HepG2 (cell line): ENCODE measurements at regions not wholly inside any gene's neighbourhood (a gene's known extent, or its start where the extent isn't known, plus 50 kb on each side); places are given as distances from the start of the nearest gene placed in this dataset.

Experiments
- CREM ChIP-seq, 2 experiments: sonication (generic) in 1 of 2; formaldehyde crosslinking in 1 of 2; IDR thresholded peaks; 2 replicates each; pipeline versions ENCODE4 v1.4.0 to v1.6.1; 2016 to 2020; ENCODE audit warnings: antibody characterized with exemption in 1 of 2, mild to moderate bottlenecking in 1 of 2, missing genetic modification reagents in 1 of 2
- MIER3 ChIP-seq: IDR thresholded peaks from 2 replicates; pipeline ENCODE4 v1.6.1; 2016; ENCODE audit warnings: missing compliant biosample characterization, borderline replicate concordance
- MTA1 ChIP-seq: sonication (generic); formaldehyde crosslinking; IDR thresholded peaks from 2 replicates; pipeline ENCODE4 v1.4.0; 2020; ENCODE audit warnings: missing genetic modification reagents, mild to moderate bottlenecking, borderline replicate concordance
- NCOA1 ChIP-seq: sonication (generic); formaldehyde crosslinking; IDR thresholded peaks from 2 replicates; pipeline ENCODE4 v1.9.0; 2021; ENCODE audit warnings: missing genetic modification reagents
- PITX1 ChIP-seq: sonication (generic); formaldehyde crosslinking; IDR thresholded peaks from 2 replicates; pipeline ENCODE4 v1.5.1; 2020; ENCODE audit warnings: mild to moderate bottlenecking, missing genetic modification reagents
- RBFOX2 ChIP-seq: fragments of 200-400 bp; formaldehyde crosslinking; IDR thresholded peaks from 2 replicates; pipeline ENCODE4 v1.6.1; 2017; ENCODE audit warnings: low read depth, mild to moderate bottlenecking, low read length
- RFX1 ChIP-seq: fragments of 450-650 bp; IDR thresholded peaks from 2 replicates; pipeline ENCODE4 v1.6.1; 2017
- SNRNP70 ChIP-seq: fragments of 200-400 bp; formaldehyde crosslinking; IDR thresholded peaks from 2 replicates; pipeline ENCODE4 v1.6.1; 2017; ENCODE audit warnings: mild to moderate bottlenecking, low read depth, low read length, moderate library complexity
- SP5 ChIP-seq: IDR thresholded peaks from 2 replicates; pipeline ENCODE4 v1.6.1; 2016; ENCODE audit warnings: low read depth, borderline replicate concordance
- ZBTB7A ChIP-seq: sonication (generic); formaldehyde crosslinking; IDR thresholded peaks from 2 replicates; pipeline ENCODE4 v1.8.0; 2022; ENCODE audit warnings: mild to moderate bottlenecking, missing genetic modification reagents
- ZNF232 ChIP-seq: sonication (generic); formaldehyde crosslinking; IDR thresholded peaks from 2 replicates; pipeline ENCODE4 v1.4.0; 2020; ENCODE audit warnings: missing genetic modification reagents, borderline replicate concordance
- ZNF235 ChIP-seq: sonication (generic); formaldehyde crosslinking; IDR thresholded peaks from 2 replicates; pipeline ENCODE4 v1.8.1; 2023; ENCODE audit warnings: mild to moderate bottlenecking, missing genetic modification reagents, borderline replicate concordance
- ZNF383 ChIP-seq: sonication (generic); formaldehyde crosslinking; IDR thresholded peaks from 2 replicates; pipeline ENCODE4 v1.4.0; 2020; ENCODE audit warnings: missing genetic modification reagents, mild to moderate bottlenecking, borderline replicate concordance
- ZNF768 ChIP-seq: sonication (generic); formaldehyde crosslinking; IDR thresholded peaks from 2 replicates; pipeline ENCODE4 v1.4.0; 2020; ENCODE audit warnings: missing genetic modification reagents
- ZNF816 ChIP-seq: sonication (generic); formaldehyde crosslinking; IDR thresholded peaks from 2 replicates; pipeline ENCODE4 v1.8.0; 2022; ENCODE audit warnings: missing genetic modification reagents, mild to moderate bottlenecking, borderline replicate concordance
- TF ChIP-seq, protein P1 (sequence below): sonication (generic); formaldehyde crosslinking; IDR thresholded peaks from 2 replicates; pipeline ENCODE4 v1.5.0; 2020; ENCODE audit warnings: mild to moderate bottlenecking, low read depth, missing genetic modification reagents, borderline replicate concordance
- TF ChIP-seq, protein P2 (sequence below): sonication (generic); formaldehyde crosslinking; IDR thresholded peaks from 2 replicates; pipeline ENCODE4 v1.4.0; 2020; ENCODE audit warnings: missing genetic modification reagents
- TF ChIP-seq, protein P3 (sequence below): sonication (generic); formaldehyde crosslinking; IDR thresholded peaks from 2 replicates; pipeline ENCODE4 v1.4.0; 2020; ENCODE audit warnings: missing genetic modification reagents
- TF ChIP-seq, protein P4 (sequence below): sonication (generic); formaldehyde crosslinking; IDR thresholded peaks from 2 replicates; pipeline ENCODE4 v1.9.0; 2021; ENCODE audit warnings: missing genetic modification reagents, borderline replicate concordance
- TF ChIP-seq, protein P5 (sequence below): sonication (generic); formaldehyde crosslinking; IDR thresholded peaks from 2 replicates; pipeline ENCODE4 v1.5.1; 2020; ENCODE audit warnings: mild to moderate bottlenecking, missing genetic modification reagents, moderate library complexity

DNA sequence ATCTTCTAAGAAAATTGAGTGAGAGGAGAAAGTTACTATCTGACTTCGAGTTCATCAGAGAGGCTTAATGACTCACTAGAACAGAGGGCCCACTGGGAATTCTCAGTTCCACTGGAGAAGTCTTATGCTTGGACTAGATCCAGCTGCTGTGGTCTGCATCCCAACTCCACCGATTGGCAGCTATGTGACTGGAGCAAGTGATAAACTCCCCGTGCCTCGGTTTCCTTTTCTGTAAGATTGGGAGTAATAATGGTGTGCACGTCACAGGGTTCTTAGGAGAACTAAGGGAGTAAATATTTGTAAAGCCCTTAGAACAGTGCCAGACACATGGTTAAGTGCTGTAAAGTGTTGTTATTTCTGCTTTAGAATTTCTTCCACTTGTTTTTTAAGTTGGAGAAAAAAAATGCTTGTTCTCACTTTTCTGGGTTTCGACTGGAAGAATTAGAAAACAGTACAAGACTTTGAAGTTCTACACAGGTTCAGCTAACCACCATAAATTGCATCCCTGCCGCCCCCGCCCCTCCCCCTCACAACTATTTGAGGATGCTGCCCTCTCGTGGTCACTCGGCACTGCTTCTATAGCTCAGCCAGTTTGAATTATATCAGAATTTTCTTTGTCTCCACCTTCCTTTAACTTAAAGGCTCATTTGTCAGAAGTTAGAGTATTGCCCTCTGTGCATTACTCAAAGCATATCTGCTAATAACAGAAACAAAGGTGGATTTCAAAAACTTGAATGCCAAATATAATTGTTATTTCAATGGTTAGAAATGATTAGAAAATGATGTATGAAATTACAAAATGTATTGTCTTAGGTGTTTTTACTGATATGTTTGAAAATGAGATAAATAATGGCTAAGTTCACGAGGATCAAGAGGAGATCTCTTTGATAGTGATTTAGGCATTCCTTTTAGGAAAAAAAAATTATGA, 95.0 kb upstream of the IFNGR1 start (continued):
- TF ChIP-seq, protein P1, sequence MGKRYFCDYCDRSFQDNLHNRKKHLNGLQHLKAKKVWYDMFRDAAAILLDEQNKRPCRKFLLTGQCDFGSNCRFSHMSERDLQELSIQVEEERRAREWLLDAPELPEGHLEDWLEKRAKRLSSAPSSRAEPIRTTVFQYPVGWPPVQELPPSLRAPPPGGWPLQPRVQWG (CRISPR knock-in tag) = no peak
- TF ChIP-seq CREM (IDR thresholded peaks at IDR 0.05) = 0 out of 2 replicates have a peak, but pooled peaks have one; percentile 10
- no peak for TF ChIP-seq CREM (CRISPR knock-in tag; IDR thresholded peaks at IDR 0.05)
- TF ChIP-seq RBFOX2 = no peak
- TF ChIP-seq SNRNP70 = no peak
- TF ChIP-seq ZNF383 (CRISPR knock-in tag) = no peak
- no peak; the same call in 1 of the 2 replicates for TF ChIP-seq SP5 (CRISPR knock-in tag)
- no peak for TF ChIP-seq ZBTB7A
- TF ChIP-seq, protein P2, sequence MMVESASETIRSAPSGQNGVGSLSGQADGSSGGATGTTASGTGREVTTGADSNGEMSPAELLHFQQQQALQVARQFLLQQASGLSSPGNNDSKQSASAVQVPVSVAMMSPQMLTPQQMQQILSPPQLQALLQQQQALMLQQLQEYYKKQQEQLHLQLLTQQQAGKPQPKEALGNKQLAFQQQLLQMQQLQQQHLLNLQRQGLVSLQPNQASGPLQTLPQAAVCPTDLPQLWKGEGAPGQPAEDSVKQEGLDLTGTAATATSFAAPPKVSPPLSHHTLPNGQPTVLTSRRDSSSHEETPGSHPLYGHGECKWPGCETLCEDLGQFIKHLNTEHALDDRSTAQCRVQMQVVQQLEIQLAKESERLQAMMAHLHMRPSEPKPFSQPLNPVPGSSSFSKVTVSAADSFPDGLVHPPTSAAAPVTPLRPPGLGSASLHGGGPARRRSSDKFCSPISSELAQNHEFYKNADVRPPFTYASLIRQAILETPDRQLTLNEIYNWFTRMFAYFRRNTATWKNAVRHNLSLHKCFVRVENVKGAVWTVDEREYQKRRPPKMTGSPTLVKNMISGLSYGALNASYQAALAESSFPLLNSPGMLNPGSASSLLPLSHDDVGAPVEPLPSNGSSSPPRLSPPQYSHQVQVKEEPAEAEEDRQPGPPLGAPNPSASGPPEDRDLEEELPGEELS (CRISPR knock-in tag) = 0 out of 2 replicates have a peak, but pooled peaks have one; percentile 19
- TF ChIP-seq, protein P3, sequence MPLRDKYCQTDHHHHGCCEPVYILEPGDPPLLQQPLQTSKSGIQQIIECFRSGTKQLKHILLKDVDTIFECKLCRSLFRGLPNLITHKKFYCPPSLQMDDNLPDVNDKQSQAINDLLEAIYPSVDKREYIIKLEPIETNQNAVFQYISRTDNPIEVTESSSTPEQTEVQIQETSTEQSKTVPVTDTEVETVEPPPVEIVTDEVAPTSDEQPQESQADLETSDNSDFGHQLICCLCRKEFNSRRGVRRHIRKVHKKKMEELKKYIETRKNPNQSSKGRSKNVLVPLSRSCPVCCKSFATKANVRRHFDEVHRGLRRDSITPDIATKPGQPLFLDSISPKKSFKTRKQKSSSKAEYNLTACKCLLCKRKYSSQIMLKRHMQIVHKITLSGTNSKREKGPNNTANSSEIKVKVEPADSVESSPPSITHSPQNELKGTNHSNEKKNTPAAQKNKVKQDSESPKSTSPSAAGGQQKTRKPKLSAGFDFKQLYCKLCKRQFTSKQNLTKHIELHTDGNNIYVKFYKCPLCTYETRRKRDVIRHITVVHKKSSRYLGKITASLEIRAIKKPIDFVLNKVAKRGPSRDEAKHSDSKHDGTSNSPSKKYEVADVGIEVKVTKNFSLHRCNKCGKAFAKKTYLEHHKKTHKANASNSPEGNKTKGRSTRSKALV (CRISPR knock-in tag) = 0 out of 2 replicates have a peak, but pooled peaks have one; percentile 18
- TF ChIP-seq, protein P4, sequence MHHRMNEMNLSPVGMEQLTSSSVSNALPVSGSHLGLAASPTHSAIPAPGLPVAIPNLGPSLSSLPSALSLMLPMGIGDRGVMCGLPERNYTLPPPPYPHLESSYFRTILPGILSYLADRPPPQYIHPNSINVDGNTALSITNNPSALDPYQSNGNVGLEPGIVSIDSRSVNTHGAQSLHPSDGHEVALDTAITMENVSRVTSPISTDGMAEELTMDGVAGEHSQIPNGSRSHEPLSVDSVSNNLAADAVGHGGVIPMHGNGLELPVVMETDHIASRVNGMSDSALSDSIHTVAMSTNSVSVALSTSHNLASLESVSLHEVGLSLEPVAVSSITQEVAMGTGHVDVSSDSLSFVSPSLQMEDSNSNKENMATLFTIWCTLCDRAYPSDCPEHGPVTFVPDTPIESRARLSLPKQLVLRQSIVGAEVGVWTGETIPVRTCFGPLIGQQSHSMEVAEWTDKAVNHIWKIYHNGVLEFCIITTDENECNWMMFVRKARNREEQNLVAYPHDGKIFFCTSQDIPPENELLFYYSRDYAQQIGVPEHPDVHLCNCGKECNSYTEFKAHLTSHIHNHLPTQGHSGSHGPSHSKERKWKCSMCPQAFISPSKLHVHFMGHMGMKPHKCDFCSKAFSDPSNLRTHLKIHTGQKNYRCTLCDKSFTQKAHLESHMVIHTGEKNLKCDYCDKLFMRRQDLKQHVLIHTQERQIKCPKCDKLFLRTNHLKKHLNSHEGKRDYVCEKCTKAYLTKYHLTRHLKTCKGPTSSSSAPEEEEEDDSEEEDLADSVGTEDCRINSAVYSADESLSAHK (CRISPR knock-in tag) = no peak
- TF ChIP-seq NCOA1 = no peak
- no peak for TF ChIP-seq ZNF235 (CRISPR knock-in tag)
- TF ChIP-seq RFX1 = no peak
- no peak for TF ChIP-seq ZNF232
- TF ChIP-seq ZNF816 (CRISPR knock-in tag) = no peak
- 0 out of 2 replicates have a peak, but pooled peaks have one; percentile 18 for TF ChIP-seq MIER3 (CRISPR knock-in tag)
- TF ChIP-seq, protein P5, sequence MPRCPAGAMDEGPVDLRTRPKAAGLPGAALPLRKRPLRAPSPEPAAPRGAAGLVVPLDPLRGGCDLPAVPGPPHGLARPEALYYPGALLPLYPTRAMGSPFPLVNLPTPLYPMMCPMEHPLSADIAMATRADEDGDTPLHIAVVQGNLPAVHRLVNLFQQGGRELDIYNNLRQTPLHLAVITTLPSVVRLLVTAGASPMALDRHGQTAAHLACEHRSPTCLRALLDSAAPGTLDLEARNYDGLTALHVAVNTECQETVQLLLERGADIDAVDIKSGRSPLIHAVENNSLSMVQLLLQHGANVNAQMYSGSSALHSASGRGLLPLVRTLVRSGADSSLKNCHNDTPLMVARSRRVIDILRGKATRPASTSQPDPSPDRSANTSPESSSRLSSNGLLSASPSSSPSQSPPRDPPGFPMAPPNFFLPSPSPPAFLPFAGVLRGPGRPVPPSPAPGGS (CRISPR knock-in tag) = no peak
- no peak for TF ChIP-seq ZNF768 (CRISPR knock-in tag)
- TF ChIP-seq PITX1 (CRISPR knock-in tag) = no peak
- no peak for TF ChIP-seq MTA1 (CRISPR knock-in tag)
